ENCODE measurements at regions not wholly inside any gene's neighbourhood (a gene's known extent, or its start where the extent isn't known, plus 50 kb on each side); places are given as distances from the start of the nearest gene placed in this dataset.

GRCh38 chr2:151114874-151115273 is 146.8 kb downstream of the RBM43 start:
- Mint-ChIP-seq H3K27me3 (peaks cover 4% of the 10 kb centered on the region), H3K27ac (no peak overlapping the region), H3K4me3 (no peak overlapping the region), H3K36me3 (no peaks in the 10 kb centered on the region), H3K4me1 (no peaks in the 10 kb centered on the region), H3K9me3 (no peaks in the 10 kb centered on the region)
- DNase-seq: no peak
- CTCF ChIA-PET: no interaction called here

GRCh38 chr2:151113318-151113717 is 148.3 kb downstream of the RBM43 start:
- Mint-ChIP-seq H3K36me3 (no peaks in the 10 kb centered on the region), H3K4me1 (no peaks in the 10 kb centered on the region), H3K27me3 (peaks cover 4% of the 10 kb centered on the region), H3K27ac (no peak overlapping the region), H3K4me3 (no peak overlapping the region), H3K9me3 (no peaks in the 10 kb centered on the region)
- DNase-seq: no peak
- CTCF ChIA-PET: no interaction called here

DNA sequence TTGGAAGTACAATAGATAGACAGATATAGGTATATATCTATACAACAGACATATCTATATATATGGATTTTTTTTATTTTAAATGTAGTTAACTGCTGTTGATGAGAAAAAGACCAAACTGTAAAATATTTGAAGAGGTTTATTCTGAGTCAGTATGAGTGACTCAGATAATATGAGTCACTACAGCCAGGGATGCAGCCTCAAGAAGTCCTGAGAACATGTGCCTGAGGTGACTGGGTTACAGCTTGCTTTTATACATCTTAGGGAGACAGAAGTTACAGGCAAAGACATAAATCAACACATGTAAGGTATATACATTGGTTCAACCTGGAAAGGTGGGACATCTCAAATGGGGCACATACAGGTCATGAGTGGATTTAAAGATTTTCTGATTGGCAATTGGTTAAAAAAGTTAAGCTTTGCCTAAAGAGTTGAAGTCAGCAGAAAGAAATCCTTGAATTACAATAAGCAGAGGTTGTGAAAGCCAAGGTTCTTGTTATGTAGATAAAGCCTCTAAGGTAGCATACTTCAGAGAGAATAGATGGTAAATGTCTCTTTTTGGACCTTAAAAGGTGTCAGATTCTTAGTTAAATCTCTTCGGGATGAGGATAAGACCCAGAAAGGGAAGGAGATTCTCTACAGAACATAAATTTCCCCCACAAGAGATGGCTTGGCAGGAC is 149.9 kb downstream of the RBM43 start:
- H3K36me3 Mint-ChIP-seq: no peaks in the 10 kb centered on the region
- CTCF ChIA-PET: no interaction called here
- H3K9me3 Mint-ChIP-seq: no peaks in the 10 kb centered on the region
- peaks cover 4% of the 10 kb centered on the region for H3K27me3 Mint-ChIP-seq
- H3K4me1 Mint-ChIP-seq: no peaks in the 10 kb centered on the region
- H3K4me3 Mint-ChIP-seq: no peak overlapping the region
- no peak overlapping the region for H3K27ac Mint-ChIP-seq
- DNase-seq: no peak

DNA sequence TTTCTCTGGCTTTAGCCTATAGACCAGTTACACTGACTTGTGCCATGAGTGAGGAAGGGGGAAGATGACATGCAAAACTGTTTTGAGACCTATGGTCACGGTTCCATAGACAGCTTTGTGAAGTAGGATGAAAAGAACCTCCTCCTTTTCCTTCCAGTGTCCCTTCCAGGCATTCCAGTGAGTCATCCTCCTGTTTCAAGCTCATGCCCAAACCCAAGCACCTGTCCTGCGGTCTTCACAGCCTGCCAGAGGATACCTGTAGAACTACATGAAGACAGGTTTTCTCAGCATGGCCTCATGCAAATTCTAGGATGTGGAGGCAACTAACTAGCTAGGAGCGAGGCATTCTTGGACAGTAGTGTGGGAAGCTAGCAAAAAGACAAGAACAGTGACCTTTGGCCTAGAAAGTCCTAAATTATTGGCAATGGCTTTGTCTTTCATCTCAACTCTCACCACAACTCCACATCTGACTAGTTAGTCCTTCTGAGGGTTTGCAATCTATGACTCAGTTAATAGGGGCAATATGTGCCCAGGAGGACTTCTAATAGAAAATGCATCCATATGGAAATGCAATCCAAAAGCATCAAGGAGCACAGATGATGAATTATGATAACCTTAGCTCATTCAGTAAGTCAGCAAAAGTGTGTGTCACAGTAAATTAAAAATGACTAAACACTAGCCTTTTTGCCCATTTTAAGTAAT is 154.7 kb downstream of the RBM43 start:
- no peak overlapping the region for H3K4me3 Mint-ChIP-seq
- H3K27me3 Mint-ChIP-seq: no peaks in the 10 kb centered on the region
- no peaks in the 10 kb centered on the region for H3K36me3 Mint-ChIP-seq
- CTCF ChIA-PET: no interaction called here
- H3K4me1 Mint-ChIP-seq: no peaks in the 10 kb centered on the region
- no peak for DNase-seq
- no peak overlapping the region for H3K27ac Mint-ChIP-seq
- no peaks in the 10 kb centered on the region for H3K9me3 Mint-ChIP-seq

- H3K36me3 Mint-ChIP-seq: no peaks in the 10 kb centered on the region
- H3K27me3 Mint-ChIP-seq: no peaks in the 10 kb centered on the region
- H3K4me3 Mint-ChIP-seq: no peak overlapping the region
- no peaks in the 10 kb centered on the region for H3K4me1 Mint-ChIP-seq
- H3K27ac Mint-ChIP-seq: no peak overlapping the region
- DNase-seq: no peak
- no peaks in the 10 kb centered on the region for H3K9me3 Mint-ChIP-seq
- CTCF ChIA-PET: no interaction called here
Observed at GRCh38 chr2:151103551-151103950, 158.1 kb downstream of the RBM43 start.

DNA sequence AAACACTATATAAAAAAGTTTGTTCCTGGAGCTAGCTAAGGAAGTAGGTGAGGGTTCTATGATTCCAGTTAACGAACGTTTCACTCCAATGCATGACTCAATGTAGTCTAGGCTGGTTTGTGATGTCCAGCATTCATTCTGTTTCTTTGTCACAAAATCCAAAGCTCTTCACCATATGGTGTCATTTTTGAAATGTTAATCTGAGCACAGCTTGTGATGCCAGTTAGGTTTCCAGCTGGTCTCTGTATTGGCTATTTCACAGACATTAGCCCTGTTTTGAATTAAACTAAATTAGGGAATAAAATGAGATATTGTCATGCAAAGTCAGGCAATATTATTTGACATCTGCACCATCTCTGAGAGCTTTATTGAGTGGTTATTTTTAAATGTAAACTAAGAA is 159.4 kb downstream of the RBM43 start:
- CTCF ChIA-PET: no interaction called here

DNA sequence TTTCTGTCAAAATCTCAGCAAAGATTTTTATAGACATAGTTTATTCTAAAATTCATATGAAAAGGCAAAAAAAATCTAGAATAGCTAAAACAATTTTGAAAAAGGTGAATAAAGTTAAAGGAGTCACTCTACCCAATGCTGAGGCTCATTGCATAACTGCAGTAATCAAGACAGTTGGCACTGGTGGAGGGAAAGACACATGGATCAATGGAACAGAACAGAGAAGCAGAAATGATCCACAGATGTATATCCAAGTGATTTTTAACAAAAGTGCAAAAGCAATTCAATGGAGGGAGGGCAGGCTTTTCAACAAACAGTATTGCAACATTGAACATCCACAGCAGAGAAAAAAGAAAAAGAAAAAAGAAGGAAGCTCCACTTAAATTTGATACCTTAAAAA is 162.8 kb downstream of the RBM43 start:
- no peak overlapping the region for H3K4me3 Mint-ChIP-seq
- DNase-seq: no peak
- no peaks in the 10 kb centered on the region for H3K27me3 Mint-ChIP-seq
- CTCF ChIA-PET: interaction anchor here (0.6 kb wide), 1 partner anchor 1127 kb away, joined by 3 read pairs; no protein-coding TSS in a partner anchor
- no peak overlapping the region for H3K27ac Mint-ChIP-seq
- no peaks in the 10 kb centered on the region for H3K9me3 Mint-ChIP-seq
- H3K4me1 Mint-ChIP-seq: no peaks in the 10 kb centered on the region
- H3K36me3 Mint-ChIP-seq: no peaks in the 10 kb centered on the region

More for the DNA sequence above, 159.4 kb downstream of the RBM43 start:
- DNase-seq: no peak
- Mint-ChIP-seq H3K4me1 (no peaks in the 10 kb centered on the region), H3K27me3 (no peaks in the 10 kb centered on the region), H3K9me3 (no peaks in the 10 kb centered on the region), H3K36me3 (no peaks in the 10 kb centered on the region), H3K4me3 (no peak overlapping the region), H3K27ac (no peak overlapping the region)

DNA sequence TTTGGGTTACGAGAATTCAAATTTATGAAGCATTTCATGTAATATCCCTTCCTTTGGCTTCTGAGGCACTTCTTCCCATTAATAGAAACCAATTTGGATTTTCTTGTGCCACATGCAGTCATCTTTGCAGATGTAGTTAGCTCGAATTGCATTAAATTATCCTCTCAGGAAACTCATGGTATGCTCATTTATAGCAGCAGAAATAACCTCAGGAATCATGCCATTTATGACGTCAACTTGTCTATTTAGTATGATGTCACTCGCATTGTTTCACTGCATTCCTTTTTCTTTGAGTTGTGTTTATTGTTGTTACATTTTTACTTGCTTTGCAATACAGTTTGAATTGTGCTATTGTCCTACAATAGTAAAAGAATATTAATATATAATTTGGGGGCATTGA is 163.8 kb downstream of the RBM43 start:
- H3K27ac Mint-ChIP-seq: no peak overlapping the region
- CTCF ChIA-PET: no interaction called here
- H3K4me3 Mint-ChIP-seq: no peak overlapping the region
- no peaks in the 10 kb centered on the region for H3K36me3 Mint-ChIP-seq
- DNase-seq: no peak
- H3K27me3 Mint-ChIP-seq: no peaks in the 10 kb centered on the region
- H3K4me1 Mint-ChIP-seq: no peaks in the 10 kb centered on the region
- no peaks in the 10 kb centered on the region for H3K9me3 Mint-ChIP-seq

DNA sequence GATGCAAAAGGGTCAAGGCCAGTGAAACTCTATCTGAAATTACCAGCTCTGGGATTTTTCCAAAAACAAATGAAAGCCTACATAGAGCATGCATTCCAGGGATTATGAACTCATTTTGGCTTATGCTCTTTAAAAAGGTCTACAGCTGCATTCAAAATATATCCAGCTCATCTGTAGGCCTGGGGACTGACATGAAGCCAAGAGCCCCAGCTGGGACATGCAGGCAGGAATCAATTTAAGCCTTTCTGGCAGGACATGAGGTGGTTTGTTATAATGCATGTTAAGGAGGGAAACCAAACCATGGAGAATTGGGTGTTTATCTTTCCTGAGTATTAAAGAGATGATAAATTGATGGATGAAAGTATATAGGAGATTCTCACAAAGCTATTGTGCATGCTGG is 164.5 kb downstream of the RBM43 start:
- CTCF ChIA-PET: no interaction called here
- H3K27ac Mint-ChIP-seq: no peak overlapping the region
- H3K9me3 Mint-ChIP-seq: no peaks in the 10 kb centered on the region
- H3K36me3 Mint-ChIP-seq: no peaks in the 10 kb centered on the region
- no peaks in the 10 kb centered on the region for H3K27me3 Mint-ChIP-seq
- DNase-seq: no peak
- no peak overlapping the region for H3K4me3 Mint-ChIP-seq
- no peaks in the 10 kb centered on the region for H3K4me1 Mint-ChIP-seq

- no peaks in the 10 kb centered on the region for H3K36me3 Mint-ChIP-seq
- H3K4me3 Mint-ChIP-seq: no peak overlapping the region
- no peak overlapping the region for H3K27ac Mint-ChIP-seq
- CTCF ChIA-PET: no interaction called here
- H3K27me3 Mint-ChIP-seq: no peaks in the 10 kb centered on the region
- no peaks in the 10 kb centered on the region for H3K9me3 Mint-ChIP-seq
- DNase-seq: no peak
- H3K4me1 Mint-ChIP-seq: no peaks in the 10 kb centered on the region
Observed at GRCh38 chr2:151096235-151096634, 165.4 kb downstream of the RBM43 start.

GRCh38 chr2:151095463-151095862 is 166.2 kb downstream of the RBM43 start:
- CTCF ChIA-PET: no interaction called here
- H3K27me3 Mint-ChIP-seq: no peaks in the 10 kb centered on the region
- no peak overlapping the region for H3K4me3 Mint-ChIP-seq
- no peaks in the 10 kb centered on the region for H3K9me3 Mint-ChIP-seq
- no peaks in the 10 kb centered on the region for H3K36me3 Mint-ChIP-seq
- no peak for DNase-seq
- no peak overlapping the region for H3K27ac Mint-ChIP-seq
- no peaks in the 10 kb centered on the region for H3K4me1 Mint-ChIP-seq

- Mint-ChIP-seq H3K4me3 (no peak overlapping the region), H3K9me3 (no peaks in the 10 kb centered on the region), H3K4me1 (no peaks in the 10 kb centered on the region), H3K27ac (no peak overlapping the region), H3K27me3 (no peaks in the 10 kb centered on the region), H3K36me3 (no peaks in the 10 kb centered on the region)
- DNase-seq: no peak
- CTCF ChIA-PET: interaction anchor here (1.1 kb wide), 1 partner anchor 40 kb away, joined by 3 read pairs; no protein-coding TSS in a partner anchor
Observed at GRCh38 chr2:151091583-151091982, 170.1 kb downstream of the RBM43 start.

DNA sequence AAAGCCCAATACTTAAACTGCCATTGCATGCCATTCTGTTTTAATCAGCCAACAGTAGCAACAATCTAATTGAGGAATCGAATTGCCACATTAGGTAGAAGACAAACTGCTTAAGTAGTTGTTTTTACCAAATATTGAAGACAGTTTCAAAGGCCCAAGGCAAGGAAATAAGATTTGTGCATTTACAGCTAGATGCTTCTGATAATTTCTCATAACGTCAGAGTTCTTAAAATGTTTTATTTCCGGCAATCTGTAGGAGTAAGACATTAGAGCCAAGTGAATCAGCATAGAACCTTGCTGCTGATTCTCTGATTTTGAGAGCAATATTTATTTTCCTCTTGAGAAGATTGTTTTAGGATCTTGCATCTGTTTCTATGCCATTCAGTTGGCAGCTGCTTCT is 174.3 kb downstream of the RBM43 start:
- no peaks in the 10 kb centered on the region for H3K4me1 Mint-ChIP-seq
- H3K27me3 Mint-ChIP-seq: no peaks in the 10 kb centered on the region
- CTCF ChIA-PET: no interaction called here
- DNase-seq: no peak
- H3K27ac Mint-ChIP-seq: no peak overlapping the region
- H3K36me3 Mint-ChIP-seq: no peaks in the 10 kb centered on the region
- no peaks in the 10 kb centered on the region for H3K9me3 Mint-ChIP-seq
- H3K4me3 Mint-ChIP-seq: no peak overlapping the region

DNA sequence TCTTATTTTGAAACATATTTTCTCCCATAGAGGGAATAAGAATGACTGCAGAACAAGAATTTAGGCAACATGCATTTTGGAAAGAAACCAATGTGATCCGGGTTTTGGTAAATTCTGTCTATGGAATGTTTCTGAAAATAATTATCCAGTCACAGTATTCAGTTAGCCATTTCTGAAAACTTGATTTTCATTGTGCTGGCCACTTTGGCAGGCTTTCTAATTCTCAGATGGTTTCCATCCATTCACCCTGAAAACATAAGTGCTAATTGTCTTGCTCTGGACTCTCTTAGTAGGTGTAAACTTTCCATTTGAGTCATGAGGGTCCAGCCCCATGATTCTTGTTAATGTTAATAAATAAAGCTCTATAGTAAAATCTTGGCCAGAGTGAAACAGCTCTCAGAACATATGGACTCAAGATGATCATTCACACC is 176.5 kb downstream of the RBM43 start:
- no peaks in the 10 kb centered on the region for H3K9me3 Mint-ChIP-seq
- no peaks in the 10 kb centered on the region for H3K4me1 Mint-ChIP-seq
- CTCF ChIA-PET: no interaction called here
- no peaks in the 10 kb centered on the region for H3K27me3 Mint-ChIP-seq
- no peak overlapping the region for H3K4me3 Mint-ChIP-seq
- no peak for DNase-seq
- H3K27ac Mint-ChIP-seq: no peak overlapping the region
- no peaks in the 10 kb centered on the region for H3K36me3 Mint-ChIP-seq
